Naive thymus-derived CD4-positive, alpha-beta T cell (primary cell): ENCODE measurements at regions not wholly inside any gene's neighbourhood (a gene's known extent, or its start where the extent isn't known, plus 50 kb on each side); places are given as distances from the start of the nearest gene placed in this dataset.
"Not testable (repeated sequence)": the region's sequence is repeated elsewhere in the genome, so short reads cannot be mapped to it uniquely, and the experiment has no call there.

ENCODE experiments used
- ATAC-seq: fragments of 150-1000 bp; cut with Tn5 transposase; 2 replicates; pipeline ENCODE4 v1.10.0; 2021; ENCODE audit warnings: mild to moderate bottlenecking, moderate library complexity
- CTCF ChIA-PET: fragments of 350-600 bp; sonication (Branson Sonifier 250); formaldehyde crosslinking; loops from one replicate; lab custom pipeline; 2021; ENCODE audit warnings: antibody characterized with exemption; lab: Charles Lee
- POLR2A ChIA-PET: fragments of 350-600 bp; sonication (Branson Sonifier 250); formaldehyde crosslinking; loops from one replicate; lab custom pipeline; 2021; ENCODE audit warnings: antibody characterized with exemption, inconsistent platforms; lab: Charles Lee
- DNase-seq, 9 donors: peaks; one replicate each; pipeline versions ENCODE4 v3.0.0 to v3.0.0-alpha.2; 2020 to 2022; ENCODE audit warnings: mixed read lengths in 1 of 9
- H3K27ac ChIP-seq: one replicate; pipeline ENCODE4 v1.7.0; 2013; ENCODE audit warnings: mild to moderate bottlenecking, low read depth, low read length, moderate library complexity
- H3K27me3 ChIP-seq, 2 donors: one replicate each; pipeline ENCODE4 v1.7.0; 2013; ENCODE audit warnings: low read length in 2 of 2, mild to moderate bottlenecking in 2 of 2, moderate library complexity in 2 of 2; ENCODE audit not compliant: control insufficient read depth in 2 of 2, insufficient read depth in 2 of 2
- H3K36me3 ChIP-seq, 3 experiments: 1 replicate in 2 of 3; 2 replicates in 1 of 3; pipeline ENCODE4 v1.7.0; 2013; ENCODE audit warnings: low read length in 3 of 3, mild to moderate bottlenecking in 3 of 3, moderate library complexity in 1 of 3; ENCODE audit not compliant: insufficient read depth in 3 of 3, control insufficient read depth in 2 of 3
- H3K4me1 ChIP-seq, 2 donors: one replicate each; pipeline ENCODE4 v1.7.0; 2013; ENCODE audit warnings: low read length in 2 of 2, mild to moderate bottlenecking in 2 of 2, moderate library complexity in 1 of 2; ENCODE audit not compliant: control insufficient read depth in 2 of 2, insufficient read depth in 2 of 2
- H3K4me3 ChIP-seq: 2 replicates; pipeline ENCODE4 v1.7.0; 2013; ENCODE audit warnings: mild to moderate bottlenecking, low read length
- H3K9me3 ChIP-seq, 3 experiments: 1 replicate in 2 of 3; 2 replicates in 1 of 3; pipeline ENCODE4 v1.7.0; 2013; ENCODE audit warnings: low read length in 3 of 3; ENCODE audit not compliant: control insufficient read depth in 2 of 3
- H3K27ac Mint-ChIP-seq, 9 donors: one replicate each; pipeline ENCODE4 v1.8.0; 2020 to 2022; ENCODE audit warnings: mixed read lengths in 9 of 9, mild to moderate bottlenecking in 8 of 9, moderate library complexity in 5 of 9, inconsistent platforms in 2 of 9
- H3K27me3 Mint-ChIP-seq, 5 donors: one replicate each; pipeline ENCODE4 v1.8.0; 2021 to 2022; ENCODE audit warnings: mixed read lengths in 5 of 5, mild to moderate bottlenecking in 1 of 5
- H3K36me3 Mint-ChIP-seq, 5 donors: one replicate each; pipeline ENCODE4 v1.8.0; 2020 to 2022; ENCODE audit warnings: mixed read lengths in 5 of 5, mild to moderate bottlenecking in 3 of 5, inconsistent platforms in 1 of 5
- H3K4me1 Mint-ChIP-seq, 7 donors: one replicate each; pipeline ENCODE4 v1.8.0; 2020 to 2022; ENCODE audit warnings: mixed read lengths in 7 of 7, mild to moderate bottlenecking in 3 of 7, inconsistent platforms in 1 of 7
- H3K4me3 Mint-ChIP-seq, 10 donors: one replicate each; pipeline ENCODE4 v1.8.0; 2020 to 2022; ENCODE audit warnings: mild to moderate bottlenecking in 10 of 10, mixed read lengths in 10 of 10, moderate library complexity in 6 of 10, inconsistent platforms in 2 of 10
- H3K9me3 Mint-ChIP-seq, 11 donors: one replicate each; pipeline ENCODE4 v1.8.0; 2020 to 2022; ENCODE audit warnings: mixed read lengths in 11 of 11, mild to moderate bottlenecking in 4 of 11, inconsistent platforms in 1 of 11, moderate library complexity in 1 of 11
- intact Hi-C, 2 donors: fragments of 100-400 bp; cut with micrococcal nuclease; formaldehyde crosslinking; loops; one replicate each; pipeline ENCODE4 v1.15.1; 2023

- H3K4me3 Mint-ChIP-seq, ATAC-seq, intact Hi-C loops, H3K27ac Mint-ChIP-seq, H3K4me1 ChIP-seq, H3K36me3 Mint-ChIP-seq, H3K9me3 ChIP-seq, H3K36me3 ChIP-seq, CTCF ChIA-PET, DNase-seq, H3K4me3 ChIP-seq, H3K4me1 Mint-ChIP-seq, H3K27ac ChIP-seq, H3K27me3 ChIP-seq, H3K27me3 Mint-ChIP-seq, POLR2A ChIA-PET: not testable (repeated sequence)
- H3K9me3 Mint-ChIP-seq, result peaks cover 0 to 22% (median 12%) of the 10 kb centered on the region in 11 donors
Observed at GRCh38 chr13:68893721-68894120, 1213.9 kb upstream of the ATXN8OS start.

DNA sequence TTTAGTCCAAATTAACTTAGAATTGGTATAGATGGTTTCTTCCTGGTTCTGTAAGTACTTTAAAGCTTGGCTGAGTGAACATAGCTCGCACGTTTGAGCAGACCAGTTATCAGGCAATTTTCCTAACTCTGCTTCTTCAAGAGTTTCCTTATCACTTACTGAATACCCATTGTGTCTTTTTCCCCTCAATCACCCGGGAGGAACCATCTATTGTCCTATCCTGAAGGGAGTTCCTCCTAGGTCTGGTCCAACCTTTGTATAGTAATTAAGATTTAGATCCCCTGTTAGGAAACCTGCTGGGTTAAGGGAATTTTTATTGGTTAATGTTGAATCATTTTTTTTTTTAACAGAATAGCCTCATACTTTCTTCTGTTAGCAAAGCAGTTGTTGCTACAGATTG is 1215.0 kb upstream of the ATXN8OS start:
- H3K36me3 ChIP-seq, H3K4me3 ChIP-seq, H3K27me3 Mint-ChIP-seq, H3K27ac ChIP-seq, H3K27me3 ChIP-seq, POLR2A ChIA-PET, H3K4me1 Mint-ChIP-seq, intact Hi-C loops, DNase-seq, H3K4me1 ChIP-seq, H3K36me3 Mint-ChIP-seq, H3K27ac Mint-ChIP-seq, ATAC-seq, H3K9me3 ChIP-seq, H3K4me3 Mint-ChIP-seq, CTCF ChIA-PET: not testable (repeated sequence)
- peaks cover 0 to 22% (median 8%) of the 10 kb centered on the region in 11 donors for H3K9me3 Mint-ChIP-seq

GRCh38 chr13:68890101-68890500 is 1217.5 kb upstream of the ATXN8OS start:
- H3K4me3 ChIP-seq, intact Hi-C loops, H3K27me3 ChIP-seq, H3K36me3 ChIP-seq, H3K27ac Mint-ChIP-seq, H3K4me1 Mint-ChIP-seq, CTCF ChIA-PET, H3K9me3 ChIP-seq, DNase-seq, POLR2A ChIA-PET, H3K27ac ChIP-seq, H3K27me3 Mint-ChIP-seq, ATAC-seq, H3K36me3 Mint-ChIP-seq, H3K4me3 Mint-ChIP-seq, H3K4me1 ChIP-seq: not testable (repeated sequence)
- peaks cover 0 to 18% (median 7%) of the 10 kb centered on the region in 11 donors for H3K9me3 Mint-ChIP-seq

- Histone ChIP-seq H3K36me3 (no peaks in the 10 kb centered on the region), H3K4me3 (no peak overlapping the region), H3K9me3 (peaks cover 0 to 3% (median 0%) of the 10 kb centered on the region in 3 experiments), H3K4me1 (no peaks in the 10 kb centered on the region), H3K27me3 (no peaks in the 10 kb centered on the region), H3K27ac (no peak overlapping the region)
- H3K27me3 Mint-ChIP-seq, result no peaks in the 10 kb centered on the region
- DNase-seq, result no peak
- ChIA-PET CTCF (no interaction called here), POLR2A (no interaction called here)
- ATAC-seq, result no peak
- H3K4me1 Mint-ChIP-seq, result no peaks in the 10 kb centered on the region
- intact Hi-C loops, result no loop called here
- no peaks in the 10 kb centered on the region for H3K36me3 Mint-ChIP-seq
- no peak overlapping the region for H3K27ac Mint-ChIP-seq
- peaks cover 0 to 18% (median 4%) of the 10 kb centered on the region in 11 donors for H3K9me3 Mint-ChIP-seq
- H3K4me3 Mint-ChIP-seq, result no peak overlapping the region
Observed at GRCh38 chr13:68888832-68889231, 1218.8 kb upstream of the ATXN8OS start.

GRCh38 chr13:68872338-68872737 is 1235.3 kb upstream of the ATXN8OS start:
- ChIA-PET POLR2A (no interaction called here), CTCF (no interaction called here)
- Histone ChIP-seq H3K27me3 (no peaks in the 10 kb centered on the region), H3K4me1 (no peaks in the 10 kb centered on the region), H3K36me3 (no peaks in the 10 kb centered on the region), H3K9me3 (peaks cover 0 to 4% (median 0%) of the 10 kb centered on the region in 3 experiments), H3K27ac (no peak overlapping the region), H3K4me3 (no peak overlapping the region)
- no peaks in the 10 kb centered on the region for H3K27me3 Mint-ChIP-seq
- no peaks in the 10 kb centered on the region for H3K36me3 Mint-ChIP-seq
- H3K27ac Mint-ChIP-seq, result no peak overlapping the region
- ATAC-seq, result no peak
- no peaks in the 10 kb centered on the region for H3K4me1 Mint-ChIP-seq
- no peak for DNase-seq
- H3K4me3 Mint-ChIP-seq, result no peak overlapping the region
- intact Hi-C loops, result no loop called here
- peaks cover 0 to 14% (median 4%) of the 10 kb centered on the region in 11 donors for H3K9me3 Mint-ChIP-seq

DNA sequence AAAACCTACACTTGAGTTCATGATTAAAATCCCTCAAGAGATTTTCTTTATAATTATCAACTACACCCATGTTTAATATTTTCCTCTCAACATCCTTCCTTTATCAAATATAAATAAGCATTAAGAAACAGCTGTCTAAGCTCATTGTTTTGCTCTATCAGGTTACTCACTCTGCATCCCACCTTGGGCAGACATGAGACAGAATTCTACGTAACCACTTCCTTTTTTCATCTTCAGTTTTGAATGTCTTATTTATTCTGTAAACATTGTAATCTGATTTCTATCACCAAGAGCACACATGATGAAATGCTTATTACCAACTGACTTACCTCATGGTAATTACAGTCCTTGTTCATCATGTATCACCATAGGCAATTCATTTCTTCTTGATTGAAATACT is 1256.6 kb upstream of the ATXN8OS start:
- Mint-ChIP-seq H3K4me3 (no peak overlapping the region), H3K36me3 (no peaks in the 10 kb centered on the region), H3K27me3 (no peaks in the 10 kb centered on the region), H3K27ac (no peak overlapping the region), H3K4me1 (no peaks in the 10 kb centered on the region), H3K9me3 (peaks cover 5 to 27% (median 7%) of the 10 kb centered on the region in 11 donors)
- H3K36me3 ChIP-seq, result no peaks in the 10 kb centered on the region
- H3K4me1 ChIP-seq, result no peaks in the 10 kb centered on the region
- intact Hi-C loops, result no loop called here
- POLR2A ChIA-PET, result no interaction called here
- no peak overlapping the region for H3K27ac ChIP-seq
- no peak overlapping the region for H3K4me3 ChIP-seq
- no peak for ATAC-seq
- CTCF ChIA-PET, result no interaction called here
- DNase-seq, result no peak
- H3K9me3 ChIP-seq, result no peaks in the 10 kb centered on the region
- H3K27me3 ChIP-seq, result no peaks in the 10 kb centered on the region

GRCh38 chr13:68850160-68850559 is 1257.5 kb upstream of the ATXN8OS start:
- Histone ChIP-seq H3K4me3 (no peak overlapping the region), H3K4me1 (no peaks in the 10 kb centered on the region), H3K27ac (no peak overlapping the region), H3K36me3 (no peaks in the 10 kb centered on the region), H3K27me3 (no peaks in the 10 kb centered on the region), H3K9me3 (no peaks in the 10 kb centered on the region)
- DNase-seq (no peak), ATAC-seq (no peak)
- Mint-ChIP-seq H3K27ac (no peak overlapping the region), H3K4me1 (no peaks in the 10 kb centered on the region), H3K9me3 (peaks cover 5 to 30% (median 8%) of the 10 kb centered on the region in 11 donors), H3K27me3 (no peaks in the 10 kb centered on the region), H3K4me3 (no peak overlapping the region), H3K36me3 (no peaks in the 10 kb centered on the region)
- CTCF ChIA-PET, result no interaction called here
- POLR2A ChIA-PET, result no interaction called here
- intact Hi-C loops, result no loop called here
